RKO (cell line): ENCODE measurements at regions not wholly inside any gene's neighbourhood (a gene's known extent, or its start where the extent isn't known, plus 50 kb on each side); places are given as distances from the start of the nearest gene placed in this dataset.

ENCODE experiments used
- DNase-seq: peaks from one replicate; pipeline ENCODE4 v3.0.0-alpha.2; 2016; ENCODE audit warnings: low spot score

DNA sequence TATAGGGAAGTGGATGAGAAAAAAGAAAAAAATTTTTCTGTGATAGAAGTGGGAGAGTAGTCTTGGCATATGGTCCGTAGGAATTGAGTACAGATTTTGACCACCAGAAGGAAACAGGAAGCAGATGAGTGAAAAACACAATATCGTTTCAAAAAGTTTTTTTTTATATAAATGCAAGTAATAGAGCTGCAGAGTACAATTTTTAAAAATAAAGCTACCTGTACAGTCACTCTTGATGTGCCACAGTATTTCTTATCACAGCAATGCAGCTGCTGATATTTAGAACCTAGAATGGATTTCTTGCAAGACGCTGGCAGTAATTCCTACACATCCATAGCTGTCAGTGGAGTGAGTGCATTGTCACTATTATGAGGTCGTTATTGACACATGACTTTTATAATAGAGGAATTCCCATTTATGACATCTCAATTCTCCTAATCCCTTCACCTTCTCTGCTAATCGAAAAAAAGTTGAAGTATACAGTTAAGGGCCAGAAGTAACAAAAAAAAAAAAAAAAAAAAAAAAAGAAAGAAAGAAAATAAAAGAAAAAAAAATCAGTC is 477.7 kb downstream of the TAF11L14 start:
- DNase-seq: no peak

DNA sequence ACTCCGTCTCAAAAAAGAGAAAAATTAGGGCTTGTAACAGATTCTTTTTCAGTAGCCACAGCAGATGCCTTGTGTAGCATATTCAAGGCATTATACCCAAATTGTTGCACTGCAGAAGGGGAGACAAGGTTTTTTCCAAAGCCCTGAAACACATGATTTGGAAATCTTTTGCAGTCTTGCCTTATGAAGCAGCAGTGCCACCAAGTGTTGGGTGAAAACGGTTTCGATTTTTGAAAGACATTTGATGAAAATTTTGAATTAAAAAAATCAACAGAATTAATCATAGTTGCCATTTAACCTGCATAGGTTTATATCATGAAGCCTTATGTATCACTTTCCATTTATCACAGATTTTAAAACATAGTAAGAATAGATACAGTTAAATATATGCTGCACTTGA is 479.5 kb downstream of the TAF11L14 start:
- peak; percentile 14 for DNase-seq

DNA sequence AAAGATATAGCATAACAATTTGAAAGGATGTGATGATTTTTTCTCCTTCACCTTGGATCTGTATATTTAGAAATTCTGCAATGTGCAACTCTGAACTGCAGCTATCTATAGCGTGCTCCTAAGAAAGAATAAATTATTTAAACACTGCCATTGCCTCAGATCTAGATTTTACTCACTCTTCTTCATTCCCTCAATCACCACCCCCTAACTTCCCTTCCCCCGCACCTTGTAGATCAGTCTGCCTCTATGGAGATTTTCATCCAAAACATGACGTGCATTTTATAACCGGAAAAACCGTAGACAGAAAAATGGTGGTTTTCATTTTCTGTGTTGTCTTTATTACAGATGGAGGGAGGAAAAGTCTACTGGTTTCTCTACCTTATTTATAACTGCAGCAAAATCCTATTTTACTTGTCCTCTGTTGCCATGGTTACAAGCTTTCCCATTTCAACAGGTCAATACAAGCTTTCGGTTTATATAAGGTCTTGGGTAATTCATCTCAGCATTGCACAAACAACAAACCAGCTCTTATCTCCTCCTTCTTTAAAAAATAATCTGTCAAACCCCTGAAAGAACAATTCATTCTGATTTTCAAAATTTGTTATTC is 480.0 kb downstream of the TAF11L14 start:
- DNase-seq: no peak

DNA sequence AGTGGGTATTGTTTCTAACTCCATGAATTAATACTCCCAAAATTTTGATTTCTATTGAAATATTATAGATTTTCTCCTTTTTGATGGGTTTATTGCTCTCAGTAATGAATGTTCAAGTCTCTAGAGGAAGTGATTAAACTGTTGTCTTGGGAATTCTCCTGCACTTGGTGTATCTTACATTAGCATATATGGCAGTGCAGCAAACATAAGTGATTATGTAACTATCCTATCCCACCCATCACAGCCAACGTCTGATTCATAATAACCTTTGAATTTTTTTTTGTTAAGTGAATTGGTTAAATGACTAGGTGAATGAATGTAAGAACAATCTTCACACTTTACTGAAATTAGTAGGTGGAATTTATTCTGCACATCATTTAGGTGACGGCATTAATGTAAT is 483.7 kb downstream of the TAF11L14 start:
- DNase-seq: no peak

DNA sequence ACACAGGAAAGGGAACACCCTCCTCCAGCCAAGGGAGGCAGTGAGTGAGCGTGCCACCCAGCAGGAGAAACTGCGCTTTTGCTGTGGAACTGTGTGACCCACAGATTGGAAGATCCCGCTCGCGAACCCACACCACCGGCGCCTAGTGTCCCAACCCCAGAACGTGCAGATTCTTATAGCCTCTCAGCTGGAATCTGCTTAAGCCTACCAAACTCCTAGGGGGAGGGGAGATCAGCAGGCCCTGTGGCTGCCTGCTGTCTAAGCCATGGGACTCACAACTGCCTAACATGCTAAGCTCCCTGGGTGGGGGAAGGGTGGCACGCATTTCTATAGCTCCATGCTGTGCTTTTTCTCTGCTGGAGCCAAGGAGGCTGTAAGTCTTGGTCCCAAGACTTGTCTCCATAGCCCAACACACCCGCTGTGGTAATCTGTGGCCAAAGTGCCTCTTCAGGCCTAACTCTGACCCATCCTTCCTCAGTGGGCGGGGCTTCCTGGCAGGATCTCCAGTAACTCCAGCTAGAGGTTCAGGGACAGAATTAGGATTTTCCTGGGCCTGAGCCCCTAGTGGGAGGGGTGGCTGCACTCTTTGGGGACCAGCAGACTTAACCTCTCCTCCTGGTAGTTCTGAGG is 485.0 kb downstream of the TAF11L14 start:
- no peak for DNase-seq

DNA sequence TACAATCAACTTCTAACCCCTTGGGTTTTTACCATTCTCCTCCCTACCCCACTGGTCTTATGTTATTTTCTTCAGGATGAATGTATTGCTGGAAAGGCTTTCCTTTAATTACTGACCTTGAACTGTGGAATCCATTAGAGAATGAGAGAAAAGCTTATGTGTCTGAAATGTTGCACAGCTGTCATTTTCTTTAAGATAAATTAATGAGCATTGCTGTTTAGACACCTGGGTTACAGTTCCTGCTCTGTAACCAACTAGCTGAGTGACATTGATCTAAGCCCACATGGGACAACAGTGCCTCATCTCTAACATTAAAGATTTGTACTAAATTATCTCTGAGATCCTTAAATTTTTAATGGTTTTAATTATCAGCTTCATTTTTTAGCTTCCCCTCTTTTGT is 507.0 kb downstream of the TAF11L14 start:
- no peak for DNase-seq

DNA sequence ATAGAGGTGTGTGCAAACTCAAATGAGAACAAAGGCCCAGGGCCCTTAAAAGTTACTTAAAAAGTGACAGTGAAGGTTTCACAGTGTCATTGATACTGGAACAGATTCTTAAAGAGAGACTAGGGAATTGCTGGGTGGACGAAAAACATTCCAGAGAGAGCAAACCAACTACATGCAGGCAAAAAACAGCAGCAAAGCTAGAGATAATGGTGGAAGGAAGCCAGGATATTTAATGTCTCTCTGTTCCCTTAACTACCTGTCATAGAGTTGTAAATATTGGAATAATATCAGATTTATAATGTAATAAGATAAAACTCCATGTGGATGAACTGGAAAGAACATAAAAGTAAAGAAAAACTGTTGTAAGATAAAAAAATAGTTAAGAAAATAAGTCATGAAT is 508.6 kb downstream of the TAF11L14 start:
- DNase-seq: no peak

DNA sequence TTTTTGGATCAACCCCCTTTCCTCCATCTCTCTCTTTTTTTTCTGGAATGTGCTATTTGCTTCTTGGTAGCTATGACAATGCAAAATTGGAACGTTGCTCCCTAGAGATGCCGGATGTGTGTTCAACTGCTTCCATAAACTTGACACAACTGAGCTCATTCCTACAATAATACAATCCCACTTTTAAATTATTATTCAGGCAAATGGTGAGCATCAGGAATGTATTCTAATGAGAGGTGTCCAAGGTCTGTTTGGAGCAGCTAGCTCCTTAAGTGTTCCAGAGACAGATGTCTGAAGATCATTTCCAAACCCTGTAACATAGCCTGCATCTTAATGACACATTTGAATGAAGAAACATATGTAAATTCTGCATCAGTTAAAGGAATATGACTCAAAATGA is 518.4 kb downstream of the TAF11L14 start:
- DNase-seq: no peak

DNA sequence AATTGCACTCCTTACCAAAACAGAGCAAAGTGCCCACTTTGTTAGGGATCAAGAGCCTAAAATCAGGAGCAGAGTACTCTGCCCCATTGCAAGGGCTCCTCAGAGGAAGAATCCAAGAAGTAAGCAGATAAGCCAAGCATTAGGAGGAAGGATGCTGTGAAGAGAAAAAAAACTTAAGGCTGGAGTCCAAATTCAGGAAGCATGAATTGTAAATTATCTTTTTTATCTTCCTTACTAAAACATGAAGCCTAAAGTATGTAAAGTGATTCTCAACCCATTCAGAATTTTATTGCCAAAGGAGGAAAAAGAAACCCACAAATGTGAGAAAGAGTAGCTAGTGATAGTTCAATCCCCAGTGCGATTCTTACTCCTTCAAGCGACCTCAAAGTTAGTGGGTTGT is 523.9 kb downstream of the TAF11L14 start:
- no peak for DNase-seq

DNA sequence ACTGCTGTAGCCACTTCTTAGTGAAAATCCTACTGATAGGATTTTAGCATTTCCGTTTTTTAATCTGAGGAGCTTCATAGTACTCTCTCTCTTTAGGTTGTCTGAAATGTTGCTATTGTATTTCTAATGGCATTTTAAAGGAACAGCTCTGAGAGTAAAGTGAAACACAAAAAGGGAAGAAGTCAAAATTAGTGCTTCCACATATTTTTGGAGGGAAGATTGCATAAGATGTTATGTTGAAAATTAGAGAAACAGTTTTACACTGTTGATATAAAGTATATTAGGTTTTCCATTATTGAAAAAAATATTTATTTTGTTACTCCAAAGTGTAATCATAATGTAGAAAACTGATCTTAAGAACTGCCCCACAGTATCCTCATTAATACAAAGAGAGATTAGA is 525.1 kb downstream of the TAF11L14 start:
- no peak for DNase-seq

DNA sequence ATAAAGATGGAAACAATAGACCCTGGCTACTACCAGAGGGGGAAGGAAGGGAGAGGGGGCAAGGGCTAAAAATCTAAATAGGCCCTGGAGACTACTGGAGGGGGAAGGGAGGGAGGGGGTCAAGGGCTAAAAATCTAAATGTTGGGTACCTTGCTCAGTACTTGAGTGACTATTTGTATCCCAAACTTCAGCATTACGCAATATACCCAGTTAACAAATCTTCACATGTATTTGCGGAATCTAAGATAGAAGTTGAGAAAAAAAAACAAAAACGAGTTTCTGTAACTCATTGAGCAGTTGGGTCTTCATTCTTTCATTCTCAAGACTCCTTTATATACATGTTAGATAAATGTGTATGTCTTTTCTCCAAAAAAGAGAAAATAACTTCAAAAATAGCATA is 537.4 kb downstream of the TAF11L14 start:
- no peak for DNase-seq

DNA sequence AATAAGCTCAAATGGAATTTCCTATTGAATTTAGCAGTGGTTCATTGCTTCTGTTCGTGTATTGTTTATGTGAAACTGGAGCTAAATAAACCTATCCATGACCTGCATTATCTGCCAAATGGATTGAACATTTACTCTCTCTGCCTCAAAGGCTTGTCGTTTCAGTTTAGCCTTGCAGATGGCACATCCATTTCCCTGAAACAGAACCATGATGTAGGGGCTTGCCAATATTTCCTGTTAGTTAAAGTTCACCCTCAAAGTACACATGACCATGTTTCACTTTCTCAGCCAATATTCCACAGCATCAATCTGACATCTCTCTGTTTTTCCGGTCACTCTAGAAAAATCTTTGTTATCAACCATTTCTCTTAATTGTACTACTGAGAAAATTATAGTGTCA is 545.3 kb downstream of the TAF11L14 start:
- DNase-seq: no peak

DNA sequence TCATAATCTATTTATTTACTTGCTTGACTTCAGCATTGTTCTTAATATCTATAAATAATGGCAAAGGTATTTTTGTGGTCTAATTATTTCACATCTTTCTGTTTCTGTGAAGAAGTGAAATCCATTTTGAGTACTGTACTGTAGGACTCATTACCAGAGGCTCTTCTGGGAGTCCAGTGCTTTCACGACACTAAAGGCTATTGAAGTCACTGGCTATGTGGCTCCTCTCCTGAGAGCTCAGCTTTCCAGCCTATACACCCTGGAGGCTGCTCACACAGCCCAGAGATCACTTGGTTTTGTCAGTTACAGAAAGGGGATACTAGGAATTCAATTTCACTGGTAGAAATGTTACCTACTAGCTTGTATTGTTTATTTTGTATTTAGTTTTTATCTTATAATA is 547.3 kb downstream of the TAF11L14 start:
- DNase-seq: no peak

DNA sequence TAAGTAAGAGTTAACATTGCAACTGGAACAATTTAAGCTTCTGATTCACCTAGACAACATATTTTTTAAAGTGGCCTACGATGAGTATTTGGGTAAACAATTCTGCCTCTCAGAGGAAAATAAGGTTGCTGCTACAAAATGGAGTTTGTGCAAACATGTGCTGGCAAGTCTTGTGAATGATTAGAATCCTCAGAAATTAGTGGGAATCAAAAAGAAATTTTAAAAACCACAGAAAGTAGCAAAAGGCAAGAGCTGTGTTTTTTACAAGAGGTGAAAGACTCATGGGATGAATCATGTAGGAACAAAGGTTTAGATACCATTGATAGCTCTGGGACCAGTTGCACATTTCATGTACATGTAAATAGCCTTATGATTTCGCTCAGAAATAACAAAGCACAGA is 561.6 kb downstream of the TAF11L14 start:
- no peak for DNase-seq

DNA sequence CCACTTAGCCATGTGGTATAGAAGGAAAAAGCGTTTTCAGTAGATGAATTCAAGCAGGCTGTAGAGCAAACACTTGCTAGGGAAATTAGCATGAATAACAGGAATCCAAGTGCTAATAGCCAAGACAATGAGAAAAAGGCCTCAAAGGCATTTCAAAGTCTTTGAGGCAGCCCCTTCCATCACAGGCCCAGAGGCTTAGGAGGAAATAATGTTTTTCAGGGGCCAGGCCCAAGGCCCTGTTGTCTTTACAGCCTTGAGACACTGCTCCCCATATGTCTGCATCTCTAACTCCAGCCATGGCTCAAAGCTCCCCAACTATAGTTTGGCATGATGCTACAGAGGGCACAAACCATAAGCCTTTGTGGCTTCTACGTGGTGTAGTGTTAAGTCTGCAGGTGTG is 563.5 kb downstream of the TAF11L14 start:
- no peak for DNase-seq

DNA sequence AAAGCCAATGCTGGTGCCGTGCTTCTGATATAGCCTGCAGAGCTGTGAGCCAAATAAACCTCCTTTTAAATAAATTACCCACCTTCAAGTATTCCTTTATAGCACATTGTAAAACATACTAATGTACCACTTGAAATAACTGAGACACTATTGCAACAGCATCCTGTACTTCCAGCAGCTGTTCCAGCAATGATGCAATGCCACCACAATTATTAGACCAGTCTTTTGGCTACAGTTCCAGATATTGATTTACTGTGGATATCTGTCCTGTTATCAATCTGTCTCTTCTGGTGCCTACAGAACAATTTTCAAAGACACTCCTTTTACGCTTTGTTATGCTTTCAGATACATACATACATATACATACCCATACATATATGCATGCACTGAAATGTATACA is 567.9 kb downstream of the TAF11L14 start:
- DNase-seq: no peak

DNA sequence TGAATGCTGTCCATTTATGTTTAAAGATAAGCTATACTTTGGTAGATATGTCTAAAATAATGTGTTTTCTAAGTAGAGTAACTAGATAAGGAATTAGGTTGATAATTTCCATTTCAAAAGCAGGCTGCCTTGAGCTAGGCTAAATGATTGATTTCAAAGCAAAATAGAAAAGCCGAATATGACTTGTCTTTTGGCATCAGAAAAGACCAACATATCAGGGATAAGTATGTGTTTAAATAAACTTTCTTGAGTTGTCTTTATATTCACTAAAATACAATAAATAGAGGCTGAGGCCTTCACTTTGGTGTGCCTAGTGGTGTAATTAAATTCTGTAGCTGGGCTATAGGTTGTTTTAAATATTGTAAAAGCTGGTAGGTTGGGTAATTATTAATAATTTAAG is 569.0 kb downstream of the TAF11L14 start:
- no peak for DNase-seq

DNA sequence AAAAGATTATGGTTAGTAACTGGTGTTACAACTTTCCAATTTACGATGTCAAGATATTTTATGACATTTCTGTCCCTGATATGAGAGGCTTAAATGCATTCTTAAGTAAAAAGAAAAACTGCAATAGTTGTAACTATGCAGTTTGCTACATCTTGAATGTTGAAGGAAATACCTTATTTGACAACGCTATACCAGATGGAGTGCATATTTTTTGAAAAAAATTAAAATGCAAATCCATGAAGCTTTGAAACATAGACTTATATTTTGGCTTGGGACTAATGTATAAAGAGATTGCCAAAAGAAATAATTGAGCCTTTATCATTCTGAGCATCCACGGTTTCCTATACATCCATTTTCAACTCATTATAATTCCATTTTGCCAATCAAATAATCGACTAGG is 579.4 kb downstream of the TAF11L14 start:
- DNase-seq: no peak

DNA sequence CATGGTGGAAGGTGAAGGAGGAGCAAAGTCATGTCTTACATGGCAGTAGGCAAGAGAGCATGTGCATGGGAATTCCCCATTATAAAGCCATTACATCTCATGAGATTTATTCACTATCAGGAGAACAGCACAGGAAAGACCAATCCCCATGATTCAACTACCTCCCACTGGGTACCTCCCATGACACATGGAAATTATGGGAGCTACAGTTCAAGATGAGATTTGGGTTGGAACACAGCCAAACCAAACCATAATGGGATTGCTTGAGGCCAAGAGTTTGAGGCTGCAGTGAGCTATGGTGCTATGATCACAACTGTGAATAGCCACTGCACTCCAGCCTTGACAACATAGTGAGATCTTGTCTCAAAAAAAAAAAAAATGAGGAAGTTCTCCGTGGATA is 581.8 kb downstream of the TAF11L14 start:
- no peak for DNase-seq

DNA sequence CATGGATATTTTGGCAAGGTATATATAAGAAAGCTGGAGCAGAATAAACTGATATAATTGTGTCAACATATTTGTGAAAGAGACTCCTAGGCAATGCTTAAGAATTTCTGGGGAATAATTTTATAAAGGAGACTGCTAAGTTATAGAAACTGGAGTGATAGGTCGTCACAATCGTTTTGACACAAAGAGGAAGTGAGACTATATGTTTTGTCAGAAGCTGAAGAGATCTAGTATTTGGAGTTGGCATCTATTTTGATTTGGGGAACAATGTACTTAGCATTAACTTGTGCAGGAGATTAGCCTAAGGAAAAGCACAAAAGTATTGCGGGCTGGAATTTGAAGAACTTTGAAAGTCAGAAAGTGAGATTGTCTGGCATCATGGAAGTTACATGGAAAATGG is 582.5 kb downstream of the TAF11L14 start:
- DNase-seq: no peak

DNA sequence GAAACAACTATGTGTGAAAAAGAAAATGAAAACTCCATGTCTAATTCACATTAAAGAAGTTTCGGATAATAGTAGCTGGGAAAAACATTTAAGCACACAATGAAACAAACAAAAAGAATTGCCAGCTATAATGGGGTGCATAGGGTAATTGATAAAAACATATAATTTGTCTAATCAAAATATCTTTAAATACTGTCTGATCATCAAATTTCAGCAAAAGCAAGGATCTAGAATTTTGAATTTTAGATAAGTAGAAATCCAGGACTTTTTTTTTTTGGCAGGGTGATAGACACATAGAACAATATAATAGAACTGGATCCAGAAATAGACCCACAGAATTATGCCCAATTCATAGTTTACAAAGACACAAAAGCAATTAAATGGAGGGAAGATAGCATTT is 585.0 kb downstream of the TAF11L14 start:
- DNase-seq: no peak

DNA sequence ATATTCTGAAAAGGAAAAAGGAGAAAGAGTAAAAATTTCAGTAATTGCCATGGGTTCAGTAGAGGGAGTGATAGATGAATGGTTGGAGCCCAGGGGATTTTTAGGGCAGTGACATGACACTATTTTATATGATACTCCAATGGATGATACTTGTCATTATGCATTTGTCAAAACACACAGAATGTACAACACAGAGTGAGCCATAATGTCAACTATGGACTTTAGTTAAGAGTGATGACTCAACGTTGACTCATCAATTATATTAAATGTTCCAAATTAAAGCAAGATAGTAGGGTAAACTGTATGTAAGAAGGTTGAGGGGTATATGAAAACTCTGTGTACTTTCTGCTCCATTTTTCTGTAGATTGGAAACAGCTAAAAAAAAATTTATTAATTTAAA is 586.4 kb downstream of the TAF11L14 start:
- peak; percentile 40 for DNase-seq

DNA sequence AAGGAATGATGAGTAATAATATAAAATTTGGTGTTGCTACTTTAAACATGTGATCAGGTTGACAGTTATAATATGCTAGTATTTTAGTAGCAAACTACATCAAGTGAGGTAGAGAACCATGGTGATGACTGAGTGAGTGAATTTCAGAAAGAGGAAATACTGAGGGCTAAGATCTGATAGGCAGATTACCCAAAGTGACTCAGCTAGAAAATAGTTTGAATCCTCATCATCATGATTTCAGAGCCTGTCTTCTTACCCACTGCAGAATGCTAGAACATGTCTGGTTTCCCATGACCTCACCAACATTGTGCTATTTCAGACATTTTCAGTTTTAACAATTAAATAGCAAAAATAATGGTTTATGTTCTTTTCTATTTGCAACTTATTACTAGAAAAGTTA is 602.1 kb downstream of the TAF11L14 start:
- peak; percentile 54 for DNase-seq

DNA sequence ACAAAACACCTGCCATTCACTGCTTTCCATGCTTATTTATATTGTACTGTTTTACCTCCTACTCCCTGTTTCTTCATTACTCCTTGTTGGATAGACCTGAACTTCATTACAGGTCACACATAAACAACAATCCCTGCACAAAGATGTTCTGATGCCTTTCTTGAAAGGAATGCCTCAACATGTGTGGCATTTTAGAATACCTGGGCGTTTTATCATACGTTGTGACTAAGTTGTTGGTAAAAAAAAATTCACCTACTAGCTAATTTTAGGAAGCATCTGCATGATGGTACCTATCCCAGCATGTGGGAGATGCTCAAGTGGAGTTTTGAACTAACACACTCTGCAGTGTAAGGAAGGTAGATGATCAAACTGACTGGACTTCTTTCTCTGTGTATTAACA is 604.1 kb downstream of the TAF11L14 start:
- no peak for DNase-seq
